GM12864 (cell line): ENCODE measurements at regions not wholly inside any gene's neighbourhood (a gene's known extent, or its start where the extent isn't known, plus 50 kb on each side); places are given as distances from the start of the nearest gene placed in this dataset.
"Not testable (repeated sequence)": the region's sequence is repeated elsewhere in the genome, so short reads cannot be mapped to it uniquely, and the experiment has no call there.

Experiments used
- DNase-seq: peaks from one replicate; pipeline ENCODE4 v3.0.0-alpha.2; 2011; ENCODE audit warnings: low read depth
- H3K4me3 ChIP-seq: 2 replicates; pipeline ENCODE4 v1.5.1; 2011; ENCODE audit warnings: mild to moderate bottlenecking, low read depth, low read length, control low read depth
- TF ChIP-seq, protein P1 (sequence below): IDR thresholded peaks from 2 replicates; pipeline ENCODE4 v1.5.1; 2011; ENCODE audit warnings: low read depth, mild to moderate bottlenecking, moderate library complexity, low read length, control low read depth, inconsistent platforms; ENCODE audit errors: missing control alignments

DNA sequence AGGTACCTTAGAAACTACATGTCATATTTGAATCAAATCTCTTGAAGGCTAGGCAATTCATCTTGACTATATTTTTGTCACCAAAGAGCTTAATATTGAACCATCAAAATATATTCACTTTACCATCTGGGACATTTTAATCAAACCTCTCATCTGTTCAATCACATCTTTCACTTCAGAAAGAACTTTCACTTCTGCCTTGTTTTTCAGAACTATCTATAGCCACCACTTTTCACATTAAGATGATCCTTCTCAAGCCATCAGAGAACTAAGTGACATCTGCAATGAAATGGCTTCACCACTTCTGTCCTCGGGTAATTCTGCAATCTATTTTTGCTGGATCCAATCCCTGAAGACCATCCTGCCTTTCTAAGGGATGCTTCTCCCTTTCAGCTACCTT, 57.8 kb downstream of the OR2B2 start:
- DNase-seq, result no peak
- TF ChIP-seq, protein P1, sequence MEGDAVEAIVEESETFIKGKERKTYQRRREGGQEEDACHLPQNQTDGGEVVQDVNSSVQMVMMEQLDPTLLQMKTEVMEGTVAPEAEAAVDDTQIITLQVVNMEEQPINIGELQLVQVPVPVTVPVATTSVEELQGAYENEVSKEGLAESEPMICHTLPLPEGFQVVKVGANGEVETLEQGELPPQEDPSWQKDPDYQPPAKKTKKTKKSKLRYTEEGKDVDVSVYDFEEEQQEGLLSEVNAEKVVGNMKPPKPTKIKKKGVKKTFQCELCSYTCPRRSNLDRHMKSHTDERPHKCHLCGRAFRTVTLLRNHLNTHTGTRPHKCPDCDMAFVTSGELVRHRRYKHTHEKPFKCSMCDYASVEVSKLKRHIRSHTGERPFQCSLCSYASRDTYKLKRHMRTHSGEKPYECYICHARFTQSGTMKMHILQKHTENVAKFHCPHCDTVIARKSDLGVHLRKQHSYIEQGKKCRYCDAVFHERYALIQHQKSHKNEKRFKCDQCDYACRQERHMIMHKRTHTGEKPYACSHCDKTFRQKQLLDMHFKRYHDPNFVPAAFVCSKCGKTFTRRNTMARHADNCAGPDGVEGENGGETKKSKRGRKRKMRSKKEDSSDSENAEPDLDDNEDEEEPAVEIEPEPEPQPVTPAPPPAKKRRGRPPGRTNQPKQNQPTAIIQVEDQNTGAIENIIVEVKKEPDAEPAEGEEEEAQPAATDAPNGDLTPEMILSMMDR, result no peak
- H3K4me3 ChIP-seq, result no peak overlapping the region

DNA sequence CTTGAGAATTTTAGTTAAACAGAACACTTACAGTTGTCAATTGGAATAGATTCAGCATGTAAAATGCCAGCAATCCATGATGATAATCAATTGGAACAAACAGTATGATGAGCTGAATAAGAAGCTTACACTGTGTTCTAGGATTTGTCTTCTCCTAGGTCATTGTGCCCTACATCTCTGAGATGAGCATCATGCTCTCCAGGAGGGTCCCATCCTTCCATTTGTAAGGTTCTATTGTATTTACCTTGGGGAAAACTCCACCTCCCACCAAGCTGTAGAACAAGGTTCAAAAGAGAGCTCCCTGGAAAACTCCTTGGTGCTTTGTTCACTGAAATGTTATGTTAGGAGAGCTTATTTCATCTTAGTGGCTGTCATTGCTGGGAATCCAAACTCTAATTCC, 60.8 kb downstream of the OR2B2 start:
- H3K4me3 ChIP-seq, result no peak overlapping the region
- no peak for DNase-seq
- TF ChIP-seq, protein P1, result no peak

DNA sequence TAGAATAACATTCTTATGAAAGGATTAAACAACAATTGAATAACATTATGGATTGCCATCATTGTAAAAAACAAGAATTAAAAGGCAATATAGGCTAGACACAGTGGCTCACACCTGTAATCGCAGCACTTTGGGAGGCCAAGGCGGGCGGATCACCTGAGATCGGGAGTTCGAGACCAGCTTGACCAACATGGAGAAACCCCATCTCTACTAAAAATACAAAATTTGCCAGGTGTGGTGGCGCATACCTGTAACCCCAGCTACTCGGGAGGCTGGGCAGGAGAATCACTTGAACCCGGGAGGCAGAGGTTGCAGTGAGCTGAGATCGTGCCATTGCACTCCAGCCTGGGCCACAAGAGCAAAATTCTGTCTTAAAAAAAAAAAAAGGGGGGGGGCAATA, 63.2 kb downstream of the OR2B2 start:
- not testable (repeated sequence) for H3K4me3 ChIP-seq, DNase-seq

DNA sequence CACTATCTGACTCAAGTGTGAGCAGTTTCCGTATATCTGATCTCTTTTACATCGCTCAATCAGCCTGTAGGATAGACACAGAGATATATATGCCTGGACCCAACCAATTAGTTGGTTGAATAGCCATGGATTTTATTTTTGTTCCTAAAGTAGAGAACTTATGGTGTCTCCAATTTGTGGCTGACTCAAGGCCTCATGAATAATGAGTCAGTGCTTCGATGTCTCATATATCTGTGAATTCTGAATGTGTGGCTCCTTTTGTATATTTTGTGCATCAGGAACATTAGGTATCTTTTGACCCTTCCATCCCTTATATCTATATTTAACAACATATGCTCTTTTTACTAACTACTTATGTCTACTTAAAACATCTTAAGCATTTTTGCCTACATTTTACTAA, 64.5 kb downstream of the OR2B2 start:
- DNase-seq, result no peak
- TF ChIP-seq, protein P1, result no peak
- no peak overlapping the region for H3K4me3 ChIP-seq

DNA sequence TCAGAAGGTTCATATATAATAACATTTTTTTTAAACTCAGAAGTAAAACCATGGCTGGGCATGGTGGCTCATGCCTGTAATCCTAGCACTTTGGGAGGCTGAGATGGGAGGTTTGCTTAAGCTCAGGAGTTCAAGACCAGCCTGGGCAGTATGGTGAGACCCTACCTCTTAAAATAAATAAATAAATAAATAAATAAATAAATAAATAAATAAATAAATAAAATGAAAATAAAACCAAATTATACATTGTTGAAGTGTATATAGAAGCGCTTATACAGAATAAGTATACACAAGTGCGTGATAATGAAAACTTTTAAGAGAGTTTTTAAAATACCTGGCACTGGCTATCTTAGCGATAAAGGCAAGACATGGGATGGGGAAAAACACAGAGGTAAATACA, 71.6 kb downstream of the OR2B2 start:
- TF ChIP-seq, protein P1, result no peak
- no peak overlapping the region; the same call in 1 of the 2 replicates for H3K4me3 ChIP-seq
- no peak for DNase-seq

DNA sequence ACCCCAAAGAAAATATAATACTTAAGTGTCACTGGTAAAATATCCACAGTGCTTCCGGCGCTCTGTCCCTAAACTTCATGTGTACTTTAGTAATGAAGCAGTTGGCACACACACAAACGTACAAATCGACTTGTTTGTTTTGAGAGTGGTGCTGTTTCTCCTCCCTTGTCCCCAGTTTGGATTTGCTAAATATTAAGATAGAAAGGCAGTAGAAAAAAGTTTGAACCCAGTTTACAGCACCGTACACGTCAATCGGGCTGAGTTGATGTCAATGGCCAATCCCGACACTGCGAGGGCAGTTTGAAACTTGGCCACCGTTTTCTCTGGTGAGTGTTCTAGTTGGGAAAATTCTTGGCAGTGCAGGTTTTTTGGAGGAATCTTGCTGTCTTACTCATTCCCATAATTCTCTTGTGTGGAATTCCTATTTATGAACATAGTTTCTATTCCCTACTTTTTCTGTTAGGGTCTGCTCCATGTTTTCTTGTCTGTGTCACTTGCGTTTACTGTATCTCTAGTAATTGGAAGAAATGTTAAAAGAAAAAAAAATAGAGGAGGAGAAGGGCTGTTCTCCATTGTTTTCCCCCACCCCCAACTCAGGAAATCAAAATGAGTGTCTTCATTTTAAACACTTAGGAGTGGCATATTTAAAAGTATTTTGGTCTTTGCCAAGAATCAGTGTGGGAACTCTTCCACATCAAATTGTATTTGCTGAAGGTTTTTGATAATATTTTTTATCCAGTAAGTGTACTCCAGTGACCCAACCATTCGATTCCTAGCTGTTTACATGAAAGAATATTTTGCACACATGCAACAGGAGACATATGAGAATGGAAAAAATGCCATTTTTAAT, 72.3 kb downstream of the OR2B2 start:
- no peak for DNase-seq
- TF ChIP-seq, protein P1, result no peak

DNA sequence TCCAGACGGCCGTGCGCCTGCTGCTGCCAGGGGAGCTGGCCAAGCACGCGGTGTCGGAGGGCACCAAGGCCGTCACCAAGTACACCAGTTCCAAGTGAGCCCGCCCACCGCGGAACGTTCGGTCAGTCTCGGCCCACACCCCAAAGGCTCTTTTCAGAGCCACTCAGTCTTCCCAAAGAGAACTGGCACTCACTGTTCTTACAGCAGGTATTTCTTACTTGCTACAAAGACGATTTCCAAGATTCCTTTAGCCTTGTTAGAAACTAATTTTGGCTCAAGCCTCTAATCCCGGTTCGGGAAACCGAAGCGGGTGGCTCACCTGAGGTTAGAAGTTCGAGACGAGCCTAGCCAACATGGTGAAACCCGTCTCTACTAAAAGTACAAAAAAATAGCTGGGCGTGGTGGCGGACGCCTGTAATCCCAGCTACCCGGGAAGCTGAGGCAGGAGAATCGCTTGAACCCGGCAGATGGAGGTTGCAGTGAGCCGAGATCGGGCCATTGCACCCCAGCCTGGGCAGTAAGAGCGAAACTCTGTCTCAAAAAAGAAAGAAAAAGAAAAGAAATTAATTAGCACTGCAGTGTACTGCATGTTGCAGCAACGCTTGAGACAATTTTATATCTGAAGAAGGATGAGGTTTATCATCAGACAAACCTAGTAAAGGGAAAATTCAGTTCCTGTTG, 73.1 kb downstream of the OR2B2 start:
- H3K4me3 ChIP-seq, result peak overlapping the region; percentile 86
- TF ChIP-seq, protein P1, result no peak
- DNase-seq, result no peak

More for the DNA sequence above, 72.3 kb downstream of the OR2B2 start:
- peak overlapping the region; percentile 86 for H3K4me3 ChIP-seq
